Transverse colon (tissue), 3 donors: ENCODE measurements at regions not wholly inside any gene's neighbourhood (a gene's known extent, or its start where the extent isn't known, plus 50 kb on each side); places are given as distances from the start of the nearest gene placed in this dataset.

Experiments
- CTCF ChIP-seq, 5 experiments: fragments of 200-600 bp in 3 of 5; fragments of 450-650 bp in 2 of 5; sonication (generic) in 3 of 5; IDR thresholded peaks; 1 replicate in 2 of 5; 2 replicates in 3 of 5; pipeline ENCODE4 v1.5.1; 2016 to 2017; ENCODE audit warnings: antibody characterized with exemption in 5 of 5, inconsistent platforms in 3 of 5, mild to moderate bottlenecking in 2 of 5, moderate library complexity in 1 of 5
- POLR2A ChIP-seq: fragments of 450-650 bp; IDR thresholded peaks from one replicate; pipeline ENCODE4 v1.6.1; 2016; ENCODE audit warnings: antibody characterized with exemption, mild to moderate bottlenecking, moderate library complexity

DNA sequence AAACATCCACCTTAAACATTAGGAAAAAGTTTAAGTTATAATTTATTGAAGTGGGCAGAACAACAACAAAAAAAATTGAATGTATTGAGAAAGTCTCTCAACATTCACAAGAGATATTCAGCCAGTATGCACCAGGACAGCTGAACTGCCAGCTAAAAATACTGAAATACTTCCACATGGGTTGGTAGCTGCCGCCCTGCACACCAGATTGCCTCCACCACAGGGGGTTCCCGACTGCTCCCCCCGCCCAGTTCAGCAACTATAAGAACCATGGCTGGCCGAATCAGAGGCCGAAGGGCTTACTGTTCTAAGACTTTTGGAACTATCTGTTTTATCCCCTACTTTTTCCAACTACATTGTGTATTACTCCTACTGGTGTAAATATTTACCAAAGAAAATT is 150.0 kb upstream of the LRP1B start:
- TF ChIP-seq CTCF (IDR thresholded peaks at IDR 0.05) = no peak
- no peak for TF ChIP-seq POLR2A
